ENCODE measurements at regions not wholly inside any gene's neighbourhood (a gene's known extent, or its start where the extent isn't known, plus 50 kb on each side); places are given as distances from the start of the nearest gene placed in this dataset.

- Histone ChIP-seq H3K9me3 (ENCODE audit: control insufficient read depth in 4 of 4, low read length in 3 of 4) (peaks cover 0 to 5% (median 2%) of the 10 kb centered on the region in 4 donors), H3K27ac (ENCODE audit: low read depth in 1 of 2, low read length in 2 of 2) (no peak overlapping the region), H3K4me1 (ENCODE audit: control insufficient read depth in 4 of 4, insufficient read depth in 4 of 4, low read length in 3 of 4) (no peaks in the 10 kb centered on the region), H3K4me3 (ENCODE audit: low read depth in 1 of 3, low read length in 3 of 3) (no peak overlapping the region), H3K9ac (ENCODE audit: low read depth in 1 of 2, low read length in 2 of 2) (no peak overlapping the region), H3K27me3 (ENCODE audit: control insufficient read depth in 4 of 4, insufficient read depth in 4 of 4, low read length in 3 of 4) (no peaks in the 10 kb centered on the region), H3K36me3 (ENCODE audit: control insufficient read depth in 4 of 4, insufficient read depth in 3 of 4, low read depth in 1 of 4, low read length in 3 of 4) (no peaks in the 10 kb centered on the region)
- no peak for TF ChIP-seq JUND (IDR thresholded peaks at IDR 0.05)
- no peak for TF ChIP-seq RAD21 (IDR thresholded peaks at IDR 0.05)
- TF ChIP-seq ZBTB33 (IDR thresholded peaks at IDR 0.05): no peak
- TF ChIP-seq EGR1 (IDR thresholded peaks at IDR 0.05; ENCODE audit: low read depth in 2 of 2): no peak
- no peak for TF ChIP-seq TAF1 (conservative IDR thresholded peaks at IDR 0.05)
- no peak for TF ChIP-seq RXRA (IDR thresholded peaks at IDR 0.05)
- no peak for TF ChIP-seq FOXA2 (IDR thresholded peaks at IDR 0.05)
- TF ChIP-seq FOXA1 (IDR thresholded peaks at IDR 0.05): no peak
- TF ChIP-seq NR2F2 (IDR thresholded peaks at IDR 0.05): no peak
- DNase-seq (ENCODE audit: low spot score): no peak
- WGBS: 72% methylated on average over 2 of the region's 2 CpGs
Observed at GRCh38 chr11:39674761-39675160, 1784.7 kb downstream of the LRRC4C start.

GRCh38 chr11:39674024-39674423 is 1785.4 kb downstream of the LRRC4C start:
- no peak overlapping the region for H3K9ac ChIP-seq (ENCODE audit: low read depth in 1 of 2, low read length in 2 of 2)
- no peaks in the 10 kb centered on the region for H3K4me1 ChIP-seq (ENCODE audit: control insufficient read depth in 4 of 4, insufficient read depth in 4 of 4, low read length in 3 of 4)
- H3K27ac ChIP-seq (ENCODE audit: low read depth in 1 of 2, low read length in 2 of 2): no peak overlapping the region
- peaks cover 0 to 2% (median 0%) of the 10 kb centered on the region in 4 donors for H3K9me3 ChIP-seq (ENCODE audit: control insufficient read depth in 4 of 4, low read length in 3 of 4)
- DNase-seq (ENCODE audit: low spot score): no peak
- no peaks in the 10 kb centered on the region for H3K27me3 ChIP-seq (ENCODE audit: control insufficient read depth in 4 of 4, insufficient read depth in 4 of 4, low read length in 3 of 4)
- 83% methylated on average over 3 of the region's 3 CpGs for WGBS
- H3K4me3 ChIP-seq (ENCODE audit: low read depth in 1 of 3, low read length in 3 of 3): no peak overlapping the region
- no peaks in the 10 kb centered on the region for H3K36me3 ChIP-seq (ENCODE audit: control insufficient read depth in 4 of 4, insufficient read depth in 3 of 4, low read depth in 1 of 4, low read length in 3 of 4)
- no peak for TF ChIP-seq HNF4G (IDR thresholded peaks at IDR 0.05)
- no peak for TF ChIP-seq YY1 (IDR thresholded peaks at IDR 0.05)
- TF ChIP-seq FOXA1 (IDR thresholded peaks at IDR 0.05): no peak
- no peak for TF ChIP-seq ZBTB33 (IDR thresholded peaks at IDR 0.05)
- TF ChIP-seq ATF3 (IDR thresholded peaks at IDR 0.05): no peak
- no peak for TF ChIP-seq SP1 (IDR thresholded peaks at IDR 0.05)
- TF ChIP-seq GABPA (IDR thresholded peaks at IDR 0.05 in 1 of 2, conservative IDR thresholded peaks at IDR 0.05 in 1 of 2): no peak
- no peak for TF ChIP-seq EGR1 (IDR thresholded peaks at IDR 0.05; ENCODE audit: low read depth in 2 of 2)
- no peak for TF ChIP-seq HNF4A (conservative IDR thresholded peaks at IDR 0.05)
- no peak for TF ChIP-seq JUND (IDR thresholded peaks at IDR 0.05)
- no peak for TF ChIP-seq FOXA2 (IDR thresholded peaks at IDR 0.05)
- TF ChIP-seq RAD21 (IDR thresholded peaks at IDR 0.05): no peak
- no peak for TF ChIP-seq TAF1 (conservative IDR thresholded peaks at IDR 0.05)
- TF ChIP-seq MAX (IDR thresholded peaks at IDR 0.05): no peak
- no peak for TF ChIP-seq REST (IDR thresholded peaks at IDR 0.05)
- no peak for TF ChIP-seq NR2F2 (IDR thresholded peaks at IDR 0.05)
- TF ChIP-seq RXRA (IDR thresholded peaks at IDR 0.05): no peak
- no peak for TF ChIP-seq CTCF (IDR thresholded peaks at IDR 0.05; ENCODE audit: low read depth, low read length, missing input control)

All from liver (tissue), 8 donors.